ENCODE measurements at regions not wholly inside any gene's neighbourhood (a gene's known extent, or its start where the extent isn't known, plus 50 kb on each side); places are given as distances from the start of the nearest gene placed in this dataset.

DNA sequence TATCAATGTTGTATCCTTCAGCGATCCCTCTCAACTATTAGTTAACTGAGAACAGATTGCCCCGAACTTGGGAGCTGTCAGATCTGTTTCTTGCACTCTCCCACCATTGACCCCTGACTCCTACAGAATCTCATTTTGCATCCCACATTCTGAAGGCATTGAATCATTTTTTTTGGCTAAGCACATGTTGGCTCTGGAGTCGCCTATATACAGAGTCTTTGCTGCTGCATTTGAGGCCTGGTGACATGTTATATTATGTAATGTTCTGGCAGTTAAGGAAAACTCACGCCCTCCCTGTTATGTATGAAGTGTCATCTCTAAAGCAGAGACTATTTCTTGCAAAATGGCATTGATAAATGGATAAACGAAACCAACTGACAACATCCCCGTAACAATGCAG, 159.2 kb upstream of the ITGB1 start:
- Histone ChIP-seq H4K5ac (ENCODE audit: insufficient read length, low read depth, low read length) (no peak overlapping the region), H3K36me3 (ENCODE audit: control insufficient read depth in 2 of 4, insufficient read depth in 4 of 4, low read length in 3 of 4) (no peaks in the 10 kb centered on the region), H2AFZ (ENCODE audit: low read length) (no peak overlapping the region), H3K9me3 (ENCODE audit: insufficient read depth in 2 of 2, low read depth in 1 of 2, low read length in 1 of 2) (no peaks in the 10 kb centered on the region), H4K91ac (replicated peaks; ENCODE audit: insufficient read length, low read length) (no peak overlapping the region), H3K27me3 (replicated peaks in 1 of 4; ENCODE audit: control insufficient read depth in 3 of 4, extremely low read depth in 1 of 4, insufficient read depth in 3 of 4, low read length in 3 of 4) (no peaks in the 10 kb centered on the region), H4K8ac (ENCODE audit: extremely low read depth, insufficient read depth, low read length) (no peak overlapping the region), H2AK5ac (ENCODE audit: low read depth, low read length) (no peak overlapping the region), H3K79me1 (ENCODE audit: low read depth, low read length) (no peaks in the 10 kb centered on the region), H3K4ac (replicated peaks; ENCODE audit: insufficient read length, low read depth, low read length) (no peak overlapping the region), H3K27ac (ENCODE audit: low read depth, low read length) (no peak overlapping the region), H3K4me2 (ENCODE audit: insufficient read depth in 1 of 2, low read depth in 2 of 2, low read length in 2 of 2) (no peak overlapping the region), H3K4me3 (ENCODE audit: extremely low read depth in 1 of 4, insufficient read depth in 2 of 4, low read depth in 3 of 4, low read length in 4 of 4) (no peak overlapping the region), H2BK12ac (ENCODE audit: low read depth, low read length) (no peak overlapping the region), H3K18ac (ENCODE audit: extremely low read depth, low read length) (no peak overlapping the region), H2BK120ac (replicated peaks; ENCODE audit: low read depth, low read length) (no peak overlapping the region), H2BK20ac (ENCODE audit: low read length) (no peak overlapping the region), H2BK15ac (ENCODE audit: low read length) (no peak overlapping the region), H3K9ac (replicated peaks in 1 of 4; ENCODE audit: extremely low read depth in 1 of 4, low read depth in 3 of 4, low read length in 3 of 4) (no peak overlapping the region), H3K23me2 (ENCODE audit: low read depth, low read length) (no peaks in the 10 kb centered on the region), H4K20me1 (replicated peaks in 1 of 2; ENCODE audit: control insufficient read depth in 1 of 2, insufficient read depth in 2 of 2, low read length in 2 of 2) (no peaks in the 10 kb centered on the region), H3K14ac (ENCODE audit: insufficient read length) (no peak overlapping the region), H3K56ac (replicated peaks; ENCODE audit: insufficient read length, low read depth, low read length) (no peak overlapping the region), H3K79me2 (ENCODE audit: control insufficient read depth in 1 of 2, insufficient read depth in 2 of 2, low read length in 2 of 2) (no peaks in the 10 kb centered on the region), H3K4me1 (replicated peaks in 1 of 4; ENCODE audit: control insufficient read depth in 3 of 4, insufficient read depth in 4 of 4, low read length in 3 of 4) (peaks cover 0 to 2% (median 0%) of the 10 kb centered on the region in 4 experiments; a peak in 1 of 7 replicates), H2BK5ac (ENCODE audit: low read depth, low read length) (no peak overlapping the region), H3K23ac (ENCODE audit: insufficient read length) (no peak overlapping the region)
- CTCF ChIA-PET (ENCODE audit: partially characterized antibody) = interaction anchor here (0.6 to 4.8 kb wide), 12 partner anchors 8 to 344 kb away, joined by 3 to 34 read pairs (median 4); no protein-coding TSS in a partner anchor
- TF ChIP-seq EP300 (IDR thresholded peaks at IDR 0.05; ENCODE audit: borderline replicate concordance in 1 of 2, low read depth in 2 of 2, low read length in 2 of 2) (no peak), YY1 (IDR thresholded peaks at IDR 0.05; ENCODE audit: low read depth, low read length) (no peak), SP2 (IDR thresholded peaks at IDR 0.05; ENCODE audit: low read length) (no peak), PHF8 (conservative IDR thresholded peaks at IDR 0.05; ENCODE audit: low read depth, low read length) (no peak)
- POLR2A ChIA-PET (ENCODE audit: partially characterized antibody) = no interaction called here
- no peak for FAIRE-seq
- DNase-seq (ENCODE audit: low read depth in 1 of 2, low spot score in 2 of 2) = no peak
- 86% methylated on average over 6 of the region's 6 CpGs; no CpG with 5 or more reads in 1 of the 2 experiments for WGBS, 2 experiments (ENCODE audit: extremely low coverage in 1 of 2, insufficient coverage in 1 of 2, insufficient read length in 1 of 2, insufficient replicate concordance in 2 of 2, low coverage in 1 of 2, low lambda C conversion rate in 2 of 2, missing lambda C conversion rate in 1 of 2)

Data from H1 (cell line).